Loucy (cell line): ENCODE measurements at regions not wholly inside any gene's neighbourhood (a gene's known extent, or its start where the extent isn't known, plus 50 kb on each side); places are given as distances from the start of the nearest gene placed in this dataset.

Experiments
- H2AFZ ChIP-seq: fragments of 200-600 bp; sonication (generic); 2 replicates; pipeline ENCODE4 v1.6.0; 2016; ENCODE audit warnings: antibody characterized with exemption, mild to moderate bottlenecking, low read length, moderate library complexity
- H3F3A ChIP-seq: fragments of 200-600 bp; 2 replicates; pipeline ENCODE4 v1.6.0; 2016; ENCODE audit warnings: antibody characterized with exemption, low read depth, mild to moderate bottlenecking
- H3K27me3 ChIP-seq: fragments of 200-600 bp; sonication (generic); 2 replicates; pipeline ENCODE4 v1.6.1; 2014; ENCODE audit warnings: low read length, mild to moderate bottlenecking; ENCODE audit not compliant: insufficient read depth, poor library complexity, severe bottlenecking
- H3K36me3 ChIP-seq: fragments of 200-600 bp; sonication (generic); 2 replicates; pipeline ENCODE4 v1.6.1; 2016; ENCODE audit warnings: low read length; ENCODE audit not compliant: insufficient read depth
- H3K4me1 ChIP-seq: fragments of 200-600 bp; sonication (generic); 2 replicates; pipeline ENCODE4 v1.5.1; 2014; ENCODE audit warnings: low read length, mild to moderate bottlenecking; ENCODE audit not compliant: insufficient read depth, poor library complexity, severe bottlenecking
- H3K4me2 ChIP-seq: fragments of 200-600 bp; sonication (generic); 2 replicates; pipeline ENCODE4 v1.6.0; 2014; ENCODE audit warnings: antibody characterized with exemption, low read length, low read depth, mild to moderate bottlenecking; ENCODE audit not compliant: poor library complexity, severe bottlenecking
- H3K4me3 ChIP-seq: fragments of 200-600 bp; sonication (generic); 2 replicates; pipeline ENCODE4 v1.5.1; 2014; ENCODE audit warnings: low read length, mild to moderate bottlenecking, mixed read lengths; ENCODE audit not compliant: poor library complexity, severe bottlenecking
- H3K79me2 ChIP-seq: fragments of 200-600 bp; sonication (generic); 2 replicates; pipeline ENCODE4 v1.6.1; 2014; ENCODE audit warnings: low read length; ENCODE audit not compliant: insufficient read depth
- H3K9ac ChIP-seq: fragments of 200-600 bp; sonication (generic); 2 replicates; pipeline ENCODE4 v1.6.0; 2014; ENCODE audit warnings: mild to moderate bottlenecking, low read depth, low read length, moderate library complexity; ENCODE audit not compliant: poor library complexity, severe bottlenecking
- H3K9me2 ChIP-seq: fragments of 200-600 bp; sonication (generic); replicated peaks from 2 replicates; pipeline ENCODE4 v1.6.1; 2016; ENCODE audit warnings: low read depth, low read length, mixed read lengths
- H3K9me3 ChIP-seq: fragments of 200-600 bp; sonication (generic); 2 replicates; pipeline ENCODE4 v1.6.1; 2014; ENCODE audit warnings: mild to moderate bottlenecking, antibody characterized with exemption, low read length, low read depth; ENCODE audit not compliant: insufficient read depth
- H4K20me1 ChIP-seq: fragments of 200-600 bp; sonication (generic); 2 replicates; pipeline ENCODE4 v1.6.0; 2014; ENCODE audit warnings: antibody characterized with exemption, low read length, mild to moderate bottlenecking; ENCODE audit not compliant: insufficient read depth, poor library complexity, severe bottlenecking
- EZH2phosphoT487 ChIP-seq: fragments of 200-600 bp; IDR thresholded peaks from 2 replicates; pipeline ENCODE4 v1.6.1; 2018; ENCODE audit warnings: antibody characterized with exemption, mild to moderate bottlenecking, moderate library complexity, borderline replicate concordance
- TF ChIP-seq, protein P1 (sequence below): fragments of 200-600 bp; sonication (generic); conservative IDR thresholded peaks from 2 replicates; pipeline ENCODE4 v1.5.1; 2014; ENCODE audit warnings: mild to moderate bottlenecking, antibody characterized with exemption, low read length

GRCh38 chr18:54075689-54076088 lies 148.8 kb downstream of the MBD2 start:
- H3K9me3 ChIP-seq = no peaks in the 10 kb centered on the region
- no peak overlapping the region for H3K9ac ChIP-seq
- TF ChIP-seq EZH2phosphoT487 = no peak
- TF ChIP-seq, protein P1, sequence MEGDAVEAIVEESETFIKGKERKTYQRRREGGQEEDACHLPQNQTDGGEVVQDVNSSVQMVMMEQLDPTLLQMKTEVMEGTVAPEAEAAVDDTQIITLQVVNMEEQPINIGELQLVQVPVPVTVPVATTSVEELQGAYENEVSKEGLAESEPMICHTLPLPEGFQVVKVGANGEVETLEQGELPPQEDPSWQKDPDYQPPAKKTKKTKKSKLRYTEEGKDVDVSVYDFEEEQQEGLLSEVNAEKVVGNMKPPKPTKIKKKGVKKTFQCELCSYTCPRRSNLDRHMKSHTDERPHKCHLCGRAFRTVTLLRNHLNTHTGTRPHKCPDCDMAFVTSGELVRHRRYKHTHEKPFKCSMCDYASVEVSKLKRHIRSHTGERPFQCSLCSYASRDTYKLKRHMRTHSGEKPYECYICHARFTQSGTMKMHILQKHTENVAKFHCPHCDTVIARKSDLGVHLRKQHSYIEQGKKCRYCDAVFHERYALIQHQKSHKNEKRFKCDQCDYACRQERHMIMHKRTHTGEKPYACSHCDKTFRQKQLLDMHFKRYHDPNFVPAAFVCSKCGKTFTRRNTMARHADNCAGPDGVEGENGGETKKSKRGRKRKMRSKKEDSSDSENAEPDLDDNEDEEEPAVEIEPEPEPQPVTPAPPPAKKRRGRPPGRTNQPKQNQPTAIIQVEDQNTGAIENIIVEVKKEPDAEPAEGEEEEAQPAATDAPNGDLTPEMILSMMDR = no peak
- peaks cover 31% of the 10 kb centered on the region for H3K27me3 ChIP-seq
- H4K20me1 ChIP-seq = no peaks in the 10 kb centered on the region
- H3K4me3 ChIP-seq = no peak overlapping the region
- H3K36me3 ChIP-seq = no peaks in the 10 kb centered on the region
- H3F3A ChIP-seq = no peaks in the 10 kb centered on the region
- no peaks in the 10 kb centered on the region for H3K4me1 ChIP-seq
- no peaks in the 10 kb centered on the region for H3K79me2 ChIP-seq
- no peaks in the 10 kb centered on the region for H3K9me2 ChIP-seq
- no peak overlapping the region for H2AFZ ChIP-seq
- no peak overlapping the region for H3K4me2 ChIP-seq

- no peaks in the 10 kb centered on the region for H3K4me1 ChIP-seq
- H3K4me2 ChIP-seq = no peak overlapping the region
- H3K9ac ChIP-seq = no peak overlapping the region
- H3K4me3 ChIP-seq = no peak overlapping the region
- no peaks in the 10 kb centered on the region for H3K9me2 ChIP-seq
- no peak overlapping the region for H2AFZ ChIP-seq
- H3K9me3 ChIP-seq = no peaks in the 10 kb centered on the region
- H3K36me3 ChIP-seq = no peaks in the 10 kb centered on the region
- no peak for TF ChIP-seq EZH2phosphoT487
- TF ChIP-seq, protein P1 = no peak
- no peaks in the 10 kb centered on the region for H4K20me1 ChIP-seq
- H3K27me3 ChIP-seq = peaks cover 6% of the 10 kb centered on the region
- no peaks in the 10 kb centered on the region for H3K79me2 ChIP-seq
- no peaks in the 10 kb centered on the region for H3F3A ChIP-seq
These were observed 154.7 kb downstream of the MBD2 start for GRCh38 chr18:54069729-54070128.

DNA sequence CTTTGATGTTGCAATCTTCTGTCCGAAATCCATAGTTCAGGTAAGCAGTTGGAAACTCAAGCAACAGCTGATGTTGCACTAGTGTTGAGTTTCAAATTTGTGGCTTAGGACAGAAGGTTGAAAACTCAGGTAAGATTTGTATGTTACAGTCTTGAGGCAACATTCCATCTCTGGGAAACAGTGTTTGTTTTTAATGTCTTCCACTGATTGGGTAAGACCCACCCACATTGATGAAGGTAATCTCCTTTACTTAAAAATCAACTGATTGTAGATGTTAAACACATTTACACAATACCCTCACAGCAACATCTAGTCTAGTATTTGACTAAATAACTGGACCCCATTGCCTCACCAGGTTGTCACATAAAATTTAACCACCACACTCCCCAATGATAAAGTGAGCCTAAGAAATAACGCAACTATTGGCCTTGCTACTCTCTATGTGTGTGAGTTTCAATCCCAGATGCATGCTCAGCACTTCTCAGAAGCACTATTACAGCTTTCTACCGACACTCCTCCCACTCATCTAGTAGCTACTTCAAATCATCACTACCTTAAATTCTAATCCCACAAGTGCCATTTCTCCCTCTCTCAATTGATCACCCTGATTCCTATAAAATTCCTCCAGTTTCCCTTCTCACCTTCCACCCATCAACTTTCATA lies 164.0 kb downstream of the MBD2 start:
- H2AFZ ChIP-seq = no peak overlapping the region
- no peaks in the 10 kb centered on the region for H3K36me3 ChIP-seq
- no peaks in the 10 kb centered on the region for H3K4me1 ChIP-seq
- H3K27me3 ChIP-seq = no peaks in the 10 kb centered on the region
- TF ChIP-seq EZH2phosphoT487 = no peak
- TF ChIP-seq, protein P1 = no peak
- no peak overlapping the region for H3K4me2 ChIP-seq
- H4K20me1 ChIP-seq = no peaks in the 10 kb centered on the region
- H3K79me2 ChIP-seq = no peaks in the 10 kb centered on the region
- H3F3A ChIP-seq = no peaks in the 10 kb centered on the region
- H3K4me3 ChIP-seq = no peak overlapping the region
- no peaks in the 10 kb centered on the region for H3K9me2 ChIP-seq
- no peak overlapping the region for H3K9ac ChIP-seq
- no peaks in the 10 kb centered on the region for H3K9me3 ChIP-seq
